Body of pancreas (tissue), 4 donors: ENCODE measurements at regions not wholly inside any gene's neighbourhood (a gene's known extent, or its start where the extent isn't known, plus 50 kb on each side); places are given as distances from the start of the nearest gene placed in this dataset.
"Not testable (repeated sequence)": the region's sequence is repeated elsewhere in the genome, so short reads cannot be mapped to it uniquely, and the experiment has no call there.

Experiments used
- ATAC-seq: fragments of 150-250 bp; one replicate; pipeline ENCODE4 v1.9.1; 2016
- DNase-seq, 4 donors: peaks; one replicate each; pipeline ENCODE4 v3.0.0-alpha.2; 2019
- H3K27ac ChIP-seq, 4 donors: fragments of 200-600 bp; sonication (generic); 1 replicate in 3 of 4; 2 replicates in 1 of 4; pipeline versions ENCODE4 v1.5.1 to v1.6.1; 2016 to 2019; ENCODE audit warnings: mild to moderate bottlenecking in 1 of 4, mixed read lengths in 1 of 4, moderate library complexity in 1 of 4
- H3K27me3 ChIP-seq, 2 donors: fragments of 200-600 bp; sonication (generic); one replicate each; pipeline ENCODE4 v1.6.0; 2016; ENCODE audit warnings: mild to moderate bottlenecking in 1 of 2
- H3K36me3 ChIP-seq, 2 donors: fragments of 200-600 bp; sonication (generic); replicated peaks in 1 of 2; 2 replicates each; pipeline ENCODE4 v1.5.1; 2016; ENCODE audit warnings: low read depth in 2 of 2; ENCODE audit not compliant: insufficient read depth in 1 of 2
- H3K4me1 ChIP-seq: fragments of 200-600 bp; sonication (generic); one replicate; pipeline ENCODE4 v1.6.0; 2016
- H3K4me3 ChIP-seq, 2 donors: fragments of 200-600 bp; sonication (generic); 1 replicate in 1 of 2; 2 replicates in 1 of 2; pipeline ENCODE4 v1.5.1; 2016 to 2019
- H3K9me3 ChIP-seq, 3 donors: fragments of 200-600 bp; sonication (generic); 1 replicate in 2 of 3; 2 replicates in 1 of 3; pipeline ENCODE4 v1.5.1; 2016
- POLR2A ChIP-seq, 3 donors: fragments of 450-650 bp; IDR thresholded peaks; one replicate each; pipeline ENCODE4 v1.6.1; 2016; ENCODE audit warnings: antibody characterized with exemption in 3 of 3, mild to moderate bottlenecking in 2 of 3
- WGBS, 2 donors: methylation state at CpG; one replicate each; pipeline ENCODE4 v1.1.5; 2017; 5-methylcytosine and 5-hydroxymethylcytosine counted together
- intact Hi-C: fragments of 100-400 bp; cut with DNase I; formaldehyde crosslinking; loops from one replicate; pipeline ENCODE4 v1.15.1; 2023
- TF ChIP-seq, protein P1 (sequence below), 7 experiments: fragments of 450-650 bp in 4 of 7; fragments of 200-600 bp in 3 of 7; sonication (generic) in 3 of 7; IDR thresholded peaks; one replicate each; pipeline ENCODE4 v1.5.1; 2016 to 2019; ENCODE audit warnings: antibody characterized with exemption in 7 of 7

- TF ChIP-seq POLR2A (IDR thresholded peaks at IDR 0.05) = no peak
- TF ChIP-seq, protein P1, sequence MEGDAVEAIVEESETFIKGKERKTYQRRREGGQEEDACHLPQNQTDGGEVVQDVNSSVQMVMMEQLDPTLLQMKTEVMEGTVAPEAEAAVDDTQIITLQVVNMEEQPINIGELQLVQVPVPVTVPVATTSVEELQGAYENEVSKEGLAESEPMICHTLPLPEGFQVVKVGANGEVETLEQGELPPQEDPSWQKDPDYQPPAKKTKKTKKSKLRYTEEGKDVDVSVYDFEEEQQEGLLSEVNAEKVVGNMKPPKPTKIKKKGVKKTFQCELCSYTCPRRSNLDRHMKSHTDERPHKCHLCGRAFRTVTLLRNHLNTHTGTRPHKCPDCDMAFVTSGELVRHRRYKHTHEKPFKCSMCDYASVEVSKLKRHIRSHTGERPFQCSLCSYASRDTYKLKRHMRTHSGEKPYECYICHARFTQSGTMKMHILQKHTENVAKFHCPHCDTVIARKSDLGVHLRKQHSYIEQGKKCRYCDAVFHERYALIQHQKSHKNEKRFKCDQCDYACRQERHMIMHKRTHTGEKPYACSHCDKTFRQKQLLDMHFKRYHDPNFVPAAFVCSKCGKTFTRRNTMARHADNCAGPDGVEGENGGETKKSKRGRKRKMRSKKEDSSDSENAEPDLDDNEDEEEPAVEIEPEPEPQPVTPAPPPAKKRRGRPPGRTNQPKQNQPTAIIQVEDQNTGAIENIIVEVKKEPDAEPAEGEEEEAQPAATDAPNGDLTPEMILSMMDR (IDR thresholded peaks at IDR 0.05) = no peak
- Histone ChIP-seq H3K27ac (no peak overlapping the region), H3K36me3 (no peaks in the 10 kb centered on the region), H3K4me1 (peaks cover 3% of the 10 kb centered on the region), H3K4me3 (no peak overlapping the region), H3K27me3 (no peaks in the 10 kb centered on the region), H3K9me3 (no peaks in the 10 kb centered on the region)
- no peak for ATAC-seq
- intact Hi-C loops = no loop called here
- 31 to 52% methylated on average over 1 of the region's 1 CpG for WGBS, 2 donors
- no peak for DNase-seq
These were observed 198.9 kb downstream of the CYLC2 start for GRCh38 chr9:103193992-103194391.

DNA sequence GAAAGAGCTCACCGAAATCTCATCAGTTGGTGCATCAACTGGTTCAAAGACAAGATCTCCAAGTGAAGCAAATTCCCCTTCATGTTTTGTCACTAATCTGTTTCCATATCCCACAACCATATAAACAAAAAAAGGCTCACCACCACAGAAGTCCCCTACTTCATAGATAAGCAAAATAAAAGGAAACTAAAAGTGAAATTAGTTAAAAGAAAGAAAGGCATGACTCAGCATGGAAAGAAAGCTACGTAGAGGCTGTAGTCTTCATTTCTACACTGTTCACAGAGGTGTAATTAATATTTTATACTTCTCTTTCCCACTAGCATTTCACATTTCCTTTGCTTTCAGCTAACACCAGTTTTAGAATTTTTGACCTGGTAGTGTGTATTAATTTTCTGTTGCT lies 208.0 kb downstream of the CYLC2 start:
- Histone ChIP-seq H3K27ac (no peak overlapping the region), H3K4me1 (no peaks in the 10 kb centered on the region), H3K9me3 (no peaks in the 10 kb centered on the region), H3K27me3 (no peaks in the 10 kb centered on the region), H3K4me3 (no peak overlapping the region), H3K36me3 (no peaks in the 10 kb centered on the region)
- ATAC-seq (no peak), DNase-seq (no peak)
- TF ChIP-seq, protein P1 (IDR thresholded peaks at IDR 0.05) = no peak
- no peak for TF ChIP-seq POLR2A (IDR thresholded peaks at IDR 0.05)
- intact Hi-C loops = no loop called here
- 60 to 86% methylated on average over 2 of the region's 2 CpGs for WGBS, 2 donors

GRCh38 chr9:103205881-103206585 lies 210.9 kb downstream of the CYLC2 start:
- intact Hi-C loops = not testable (repeated sequence)
- WGBS, 2 donors = 65 to 74% methylated on average over 8 of the region's 8 CpGs

DNA sequence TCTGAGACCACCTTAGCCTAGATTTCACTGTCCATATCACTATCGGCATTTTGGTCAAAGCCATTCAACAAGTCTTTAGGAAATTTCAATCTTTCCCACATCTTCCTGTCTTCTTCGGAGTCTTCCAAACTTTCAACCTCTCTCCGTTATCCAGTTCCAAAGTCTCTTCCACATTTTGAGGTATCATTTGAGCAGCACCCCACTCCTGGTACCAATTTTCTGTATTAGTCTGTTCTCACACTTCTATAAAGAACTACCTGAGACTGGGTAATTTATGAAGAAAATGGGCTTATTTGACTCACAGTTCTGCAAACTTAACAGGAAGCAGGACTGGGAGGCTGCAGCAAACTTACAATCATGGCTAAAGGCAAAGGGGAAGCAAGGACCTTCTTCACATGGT lies 215.5 kb downstream of the CYLC2 start:
- Histone ChIP-seq H3K36me3 (no peaks in the 10 kb centered on the region), H3K9me3 (no peaks in the 10 kb centered on the region), H3K27me3 (peaks cover 0 to 4% of the 10 kb centered on the region in 2 donors), H3K4me1 (no peaks in the 10 kb centered on the region), H3K4me3 (no peak overlapping the region), H3K27ac (no peak overlapping the region)
- ATAC-seq (no peak), DNase-seq (no peak)
- 72 to 78% methylated on average over 3 of the region's 3 CpGs for WGBS, 2 donors
- TF ChIP-seq POLR2A (IDR thresholded peaks at IDR 0.05) = no peak
- TF ChIP-seq, protein P1 (IDR thresholded peaks at IDR 0.05) = no peak
- intact Hi-C loops = no loop called here

More at GRCh38 chr9:103205881-103206585, 210.9 kb downstream of the CYLC2 start:
- H3K27ac ChIP-seq, H3K27me3 ChIP-seq, ATAC-seq, H3K36me3 ChIP-seq, H3K4me3 ChIP-seq, H3K4me1 ChIP-seq, H3K9me3 ChIP-seq: not testable (repeated sequence)
- DNase-seq = peak in 1 of 4 donors; percentile 3

- ATAC-seq (no peak), DNase-seq (no peak)
- Histone ChIP-seq H3K27me3 (peaks cover 0 to 4% of the 10 kb centered on the region in 2 donors), H3K36me3 (no peaks in the 10 kb centered on the region), H3K4me3 (no peak overlapping the region), H3K27ac (no peak overlapping the region), H3K9me3 (no peaks in the 10 kb centered on the region), H3K4me1 (no peaks in the 10 kb centered on the region)
- WGBS, 2 donors = 62 to 80% methylated on average over 1 of the region's 1 CpG
- TF ChIP-seq POLR2A (IDR thresholded peaks at IDR 0.05) = no peak
- TF ChIP-seq, protein P1 (IDR thresholded peaks at IDR 0.05) = no peak
- intact Hi-C loops = no loop called here
These were observed 220.1 kb downstream of the CYLC2 start for GRCh38 chr9:103215197-103215596.
